SU-DHL-6 (cell line): ENCODE measurements at regions not wholly inside any gene's neighbourhood (a gene's known extent, or its start where the extent isn't known, plus 50 kb on each side); places are given as distances from the start of the nearest gene placed in this dataset.
"Not testable (repeated sequence)": the region's sequence is repeated elsewhere in the genome, so short reads cannot be mapped to it uniquely, and the experiment has no call there.

Experiments used
- H2AFZ ChIP-seq: fragments of 200-600 bp; sonication (generic); 2 replicates; pipeline ENCODE4 v1.6.1; 2014; ENCODE audit warnings: low read depth, mild to moderate bottlenecking, moderate library complexity, mixed read lengths, antibody characterized with exemption, low read length; ENCODE audit not compliant: severe bottlenecking
- H3F3A ChIP-seq: fragments of 200-600 bp; shearing (Covaris generic); 2 replicates; pipeline ENCODE4 v1.6.0; 2016; ENCODE audit warnings: antibody characterized with exemption, mild to moderate bottlenecking; ENCODE audit not compliant: insufficient read depth
- H3K27ac ChIP-seq: fragments of 200-600 bp; sonication (generic); 2 replicates; pipeline ENCODE4 v1.5.1; 2016; ENCODE audit warnings: low read depth, mild to moderate bottlenecking, low read length, moderate library complexity, mixed read lengths
- H3K27me3 ChIP-seq: fragments of 200-600 bp; sonication (generic), shearing (Covaris generic); 2 replicates; pipeline ENCODE4 v1.6.0; 2014; ENCODE audit warnings: mild to moderate bottlenecking, low read length
- H3K36me3 ChIP-seq: fragments of 200-600 bp; sonication (generic); 2 replicates; pipeline ENCODE4 v1.6.1; 2014; ENCODE audit warnings: mild to moderate bottlenecking, low read length, mixed read lengths
- H3K4me2 ChIP-seq: fragments of 300-600, 200-600 bp; shearing (Covaris generic), sonication (generic); 2 replicates; pipeline ENCODE4 v1.6.0; 2014; ENCODE audit warnings: low read length, low read depth, mild to moderate bottlenecking; ENCODE audit not compliant: poor library complexity, severe bottlenecking
- H3K4me3 ChIP-seq: fragments of 200-600 bp; sonication (generic); 2 replicates; pipeline ENCODE4 v1.5.1; 2014; ENCODE audit warnings: antibody characterized with exemption, low read length, mild to moderate bottlenecking, mixed read lengths; ENCODE audit not compliant: insufficient read depth, poor library complexity, severe bottlenecking
- H3K79me2 ChIP-seq: fragments of 200-600 bp; sonication (generic); 2 replicates; pipeline ENCODE4 v1.6.1; 2014; ENCODE audit warnings: mild to moderate bottlenecking, low read length, moderate library complexity; ENCODE audit not compliant: insufficient read depth
- H3K9ac ChIP-seq: fragments of 200-600 bp; sonication (generic); 2 replicates; pipeline ENCODE4 v1.7.0; 2014; ENCODE audit warnings: mild to moderate bottlenecking, low read length
- H3K9me2 ChIP-seq: fragments of 200-600 bp; sonication (generic); replicated peaks from 2 replicates; pipeline ENCODE4 v1.6.1; 2014; ENCODE audit warnings: low read length; ENCODE audit not compliant: insufficient read depth
- H3K9me3 ChIP-seq: fragments of 200-600 bp; sonication (generic); 2 replicates; pipeline ENCODE4 v1.6.1; 2014; ENCODE audit warnings: low read length, mixed read lengths; ENCODE audit not compliant: insufficient read depth
- H4K20me1 ChIP-seq: fragments of 200-600 bp; sonication (generic); 2 replicates; pipeline ENCODE4 v1.6.1; 2014; ENCODE audit warnings: low read depth, mild to moderate bottlenecking, antibody characterized with exemption, low read length, moderate library complexity, mixed read lengths
- EZH2phosphoT487 ChIP-seq: fragments of 200-600 bp; sonication (generic), shearing (Covaris generic); conservative IDR thresholded peaks from 2 replicates; pipeline ENCODE4 v1.6.1; 2018; ENCODE audit warnings: mild to moderate bottlenecking, antibody characterized with exemption, low read length, moderate library complexity, mixed read lengths
- TF ChIP-seq, protein P1 (sequence below): fragments of 200-600 bp; sonication (generic); IDR thresholded peaks from one replicate; pipeline ENCODE4 v1.5.1; 2017; ENCODE audit warnings: antibody characterized with exemption, mild to moderate bottlenecking, low read length, moderate library complexity; ENCODE audit not compliant: insufficient read depth, poor library complexity, severe bottlenecking

DNA sequence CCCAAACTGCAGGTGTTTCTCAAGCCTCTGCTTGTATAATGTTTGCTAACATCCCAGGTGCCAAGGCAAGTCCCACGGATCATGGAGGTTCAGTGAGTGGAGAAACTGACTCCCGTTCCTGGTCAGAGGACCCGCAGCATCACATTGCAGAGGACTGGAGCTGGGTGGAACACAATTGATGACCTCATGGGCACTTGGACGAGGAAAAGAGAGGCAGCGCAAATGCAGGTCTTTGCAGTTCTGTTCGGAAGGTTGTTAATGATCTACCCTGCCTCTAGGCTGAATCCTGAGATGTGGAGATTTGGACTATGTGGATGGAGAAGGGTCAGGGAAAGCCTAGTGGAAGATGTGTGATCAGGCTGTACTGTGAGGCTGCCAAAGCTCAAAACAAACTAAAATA, 192.9 kb downstream of the DUSP10 start:
- TF ChIP-seq EZH2phosphoT487, result no peak
- TF ChIP-seq, protein P1, sequence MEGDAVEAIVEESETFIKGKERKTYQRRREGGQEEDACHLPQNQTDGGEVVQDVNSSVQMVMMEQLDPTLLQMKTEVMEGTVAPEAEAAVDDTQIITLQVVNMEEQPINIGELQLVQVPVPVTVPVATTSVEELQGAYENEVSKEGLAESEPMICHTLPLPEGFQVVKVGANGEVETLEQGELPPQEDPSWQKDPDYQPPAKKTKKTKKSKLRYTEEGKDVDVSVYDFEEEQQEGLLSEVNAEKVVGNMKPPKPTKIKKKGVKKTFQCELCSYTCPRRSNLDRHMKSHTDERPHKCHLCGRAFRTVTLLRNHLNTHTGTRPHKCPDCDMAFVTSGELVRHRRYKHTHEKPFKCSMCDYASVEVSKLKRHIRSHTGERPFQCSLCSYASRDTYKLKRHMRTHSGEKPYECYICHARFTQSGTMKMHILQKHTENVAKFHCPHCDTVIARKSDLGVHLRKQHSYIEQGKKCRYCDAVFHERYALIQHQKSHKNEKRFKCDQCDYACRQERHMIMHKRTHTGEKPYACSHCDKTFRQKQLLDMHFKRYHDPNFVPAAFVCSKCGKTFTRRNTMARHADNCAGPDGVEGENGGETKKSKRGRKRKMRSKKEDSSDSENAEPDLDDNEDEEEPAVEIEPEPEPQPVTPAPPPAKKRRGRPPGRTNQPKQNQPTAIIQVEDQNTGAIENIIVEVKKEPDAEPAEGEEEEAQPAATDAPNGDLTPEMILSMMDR, result no peak
- no peaks in the 10 kb centered on the region for H3K9me2 ChIP-seq

DNA sequence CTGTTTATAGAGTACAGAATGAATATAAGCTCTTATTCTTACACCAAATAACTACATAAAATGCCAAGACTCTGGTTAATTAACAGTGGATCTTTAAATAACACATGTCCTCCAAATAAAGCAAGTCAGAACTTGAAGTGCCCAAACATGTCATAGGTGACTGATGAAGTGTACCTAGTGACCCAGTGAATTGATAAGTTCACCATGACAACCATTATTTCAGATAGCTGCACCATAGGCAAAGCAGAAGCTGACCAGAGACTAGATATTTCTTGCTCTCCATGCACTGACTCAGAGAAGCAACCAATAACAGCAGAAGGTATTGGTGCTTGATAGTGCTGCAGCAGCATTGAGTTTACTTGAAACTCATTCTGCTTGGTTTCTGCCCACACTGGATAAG, 192.1 kb downstream of the DUSP10 start:
- Histone ChIP-seq H3K27me3 (no peaks in the 10 kb centered on the region), H3K4me2 (no peak overlapping the region), H3K9me3 (no peaks in the 10 kb centered on the region), H2AFZ (no peak overlapping the region), H4K20me1 (no peaks in the 10 kb centered on the region), H3K79me2 (no peaks in the 10 kb centered on the region), H3K9me2 (no peaks in the 10 kb centered on the region), H3K4me3 (no peak overlapping the region), H3K27ac (no peak overlapping the region), H3K36me3 (no peaks in the 10 kb centered on the region), H3K9ac (no peak overlapping the region), H3F3A (no peaks in the 10 kb centered on the region)
- TF ChIP-seq, protein P1, result no peak
- no peak for TF ChIP-seq EZH2phosphoT487

More for the DNA sequence above, 192.9 kb downstream of the DUSP10 start:
- H3F3A ChIP-seq, result no peaks in the 10 kb centered on the region
- H3K27me3 ChIP-seq, result no peaks in the 10 kb centered on the region
- no peak overlapping the region for H3K4me3 ChIP-seq
- no peak overlapping the region for H3K27ac ChIP-seq
- no peak overlapping the region for H2AFZ ChIP-seq
- no peaks in the 10 kb centered on the region for H3K79me2 ChIP-seq
- no peaks in the 10 kb centered on the region for H4K20me1 ChIP-seq
- H3K36me3 ChIP-seq, result no peaks in the 10 kb centered on the region
- H3K9me3 ChIP-seq, result no peaks in the 10 kb centered on the region
- H3K9ac ChIP-seq, result no peak overlapping the region
- H3K4me2 ChIP-seq, result no peak overlapping the region

DNA sequence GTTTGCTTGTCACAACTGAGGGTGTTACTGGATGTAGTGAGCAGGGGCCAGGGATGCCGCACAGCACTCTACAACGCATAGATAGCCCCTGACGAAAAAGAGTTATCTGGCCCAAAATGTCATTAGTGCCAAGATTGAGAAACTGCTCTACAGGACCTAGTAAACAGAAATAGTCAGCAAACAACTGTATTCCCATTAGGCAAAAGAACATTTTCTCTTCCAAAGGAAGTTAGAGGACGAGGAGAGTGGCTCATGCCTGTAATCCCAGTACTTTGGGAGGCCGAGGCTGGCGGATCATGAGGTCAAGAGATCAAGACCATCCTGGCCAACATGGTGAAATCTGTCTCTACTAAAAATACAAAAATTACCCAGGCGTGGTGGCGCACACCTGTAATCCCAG, 189.1 kb downstream of the DUSP10 start:
- H2AFZ ChIP-seq, H3K9ac ChIP-seq, H3K4me2 ChIP-seq, H3F3A ChIP-seq, H3K79me2 ChIP-seq, H4K20me1 ChIP-seq, H3K27me3 ChIP-seq, H3K9me2 ChIP-seq, H3K4me3 ChIP-seq, H3K9me3 ChIP-seq, H3K36me3 ChIP-seq, H3K27ac ChIP-seq: not testable (repeated sequence)

DNA sequence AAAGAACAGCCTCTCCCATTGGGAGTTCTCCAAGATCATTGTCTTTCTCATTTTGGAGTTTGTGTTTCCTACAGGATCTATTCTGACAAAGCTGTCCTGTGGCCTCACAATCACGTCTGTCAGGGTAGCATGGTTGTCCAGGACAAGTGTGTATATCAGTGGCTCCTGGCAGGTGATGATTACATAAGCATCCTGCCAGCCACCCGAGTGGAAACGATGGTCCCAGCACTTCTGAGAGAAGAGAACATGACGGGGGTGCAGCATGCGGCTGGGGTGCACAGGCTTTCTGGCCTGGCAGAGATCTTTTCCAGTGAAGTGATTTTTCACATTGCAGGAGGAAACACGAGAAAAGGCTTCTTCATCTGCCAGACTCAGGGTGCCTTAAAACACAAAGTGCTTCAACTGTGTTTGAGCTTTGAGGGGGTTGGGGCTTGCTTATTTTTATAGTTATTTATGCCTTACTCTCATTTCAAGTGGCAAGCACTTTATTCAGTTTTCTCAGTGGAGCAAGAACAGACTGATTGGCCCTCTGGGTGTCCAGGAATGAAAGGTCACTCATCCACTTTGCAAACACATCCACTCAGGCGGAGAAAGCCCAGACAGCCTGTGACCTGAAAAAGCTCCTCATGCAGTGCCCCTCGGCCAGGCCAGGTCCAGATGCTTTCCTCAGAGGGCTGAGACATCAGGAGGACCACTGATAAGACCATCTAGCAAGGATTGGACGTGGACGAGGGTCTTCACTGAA, 186.0 kb downstream of the DUSP10 start:
- no peak overlapping the region for H3K4me3 ChIP-seq
- no peaks in the 10 kb centered on the region for H3K9me3 ChIP-seq
- no peaks in the 10 kb centered on the region for H3F3A ChIP-seq
- H3K27me3 ChIP-seq, result no peaks in the 10 kb centered on the region
- no peak overlapping the region for H2AFZ ChIP-seq
- H3K9me2 ChIP-seq, result no peaks in the 10 kb centered on the region
- no peak overlapping the region for H3K9ac ChIP-seq
- H3K36me3 ChIP-seq, result no peaks in the 10 kb centered on the region
- TF ChIP-seq, protein P1, result no peak
- no peak for TF ChIP-seq EZH2phosphoT487
- H3K27ac ChIP-seq, result no peak overlapping the region
- H3K79me2 ChIP-seq, result no peaks in the 10 kb centered on the region
- no peaks in the 10 kb centered on the region for H4K20me1 ChIP-seq
- H3K4me2 ChIP-seq, result no peak overlapping the region
